Mammary epithelial cell (primary cell): ENCODE measurements at regions not wholly inside any gene's neighbourhood (a gene's known extent, or its start where the extent isn't known, plus 50 kb on each side); places are given as distances from the start of the nearest gene placed in this dataset.

Experiments used
- CTCF ChIP-seq, 2 donors: IDR thresholded peaks in 1 of 2; conservative IDR thresholded peaks in 1 of 2; 2 replicates each; pipeline ENCODE4 v1.5.1; 2011 to 2012; ENCODE audit warnings: inconsistent platforms in 2 of 2, low read length in 2 of 2, mild to moderate bottlenecking in 2 of 2, control low read depth in 1 of 2, low read depth in 1 of 2; ENCODE audit not compliant: insufficient read depth in 1 of 2; ENCODE audit errors: extremely low read depth in 1 of 2
- EZH2 ChIP-seq: IDR thresholded peaks from 2 replicates; pipeline ENCODE4 v1.6.1; 2012; ENCODE audit warnings: low read length, inconsistent platforms, borderline replicate concordance

- TF ChIP-seq CTCF (conservative IDR thresholded peaks at IDR 0.05 in 1 of 2, IDR thresholded peaks at IDR 0.05 in 1 of 2; ENCODE audit: extremely low read depth in 1 of 2, insufficient read depth in 1 of 2, low read depth in 1 of 2, low read length in 2 of 2) (no peak), EZH2 (no peak)
Measured at GRCh38 chr4:29372971-29373370, 1347.2 kb upstream of the PCDH7 start.
